HepG2 (cell line): ENCODE measurements at regions not wholly inside any gene's neighbourhood (a gene's known extent, or its start where the extent isn't known, plus 50 kb on each side); places are given as distances from the start of the nearest gene placed in this dataset.

ENCODE experiments used
- ATAC-seq: fragments of 200-7000 bp; cut with Tn5 transposase; 3 replicates; pipeline ENCODE4 v1.9.1; 2020; ENCODE audit warnings: mild to moderate bottlenecking, moderate library complexity
- BruUV-seq: library from RNA; stranded (reverse); fragments of 400-500 nt; replicated peaks from 2 replicates; lab custom pipeline; 2021; lab: Mats Ljungman, UMichigan
- CTCF ChIA-PET: fragments of 300-600 bp; formaldehyde crosslinking; extraction: SDS; loops from one replicate; lab custom pipeline; 2021; ENCODE audit warnings: low total read pairs, inconsistent platforms, low intra/inter-chr PET ratio; lab: Yijun Ruan, JAX
- POLR2A ChIA-PET: fragments of 350-600 bp; sonication (Branson Sonifier 250); formaldehyde crosslinking; loops from one replicate; lab custom pipeline; 2020; ENCODE audit warnings: antibody characterized with exemption, inconsistent platforms; lab: Yijun Ruan, JAX
- DNase-seq: peaks from one replicate; pipeline ENCODE4 v3.0.0-alpha.2; 2015; ENCODE audit warnings: low spot score
- FAIRE-seq: peaks from 3 replicates; lab custom pipeline; 2011; peaks lifted over from hg19 to GRCh38; lab: Jason Lieb, UNC
- H2AFZ ChIP-seq: one replicate; pipeline ENCODE4 v1.6.1; 2011; ENCODE audit warnings: low read length, inconsistent platforms
- H3K27ac ChIP-seq: fragments of 300-600 bp; 3 replicates; pipeline ENCODE4 v1.8.0; 2011; ENCODE audit warnings: mixed run types, mild to moderate bottlenecking, mixed read lengths, low read length, inconsistent platforms; ENCODE audit not compliant: insufficient read depth; ENCODE audit errors: extremely low read length
- H3K27me3 ChIP-seq, 2 experiments: fragments of 200-600 bp in 1 of 2; 2 replicates in 1 of 2; 3 replicates in 1 of 2; pipeline versions ENCODE4 v1.6.0 to v1.8.0; 2011; ENCODE audit warnings: low read length in 2 of 2, mild to moderate bottlenecking in 2 of 2, moderate library complexity in 2 of 2, inconsistent platforms in 1 of 2; ENCODE audit not compliant: insufficient read depth in 2 of 2, control insufficient read depth in 1 of 2
- H3K36me3 ChIP-seq, 2 experiments: fragments of 200-600 bp in 1 of 2; replicated peaks in 1 of 2; 2 replicates in 1 of 2; 3 replicates in 1 of 2; pipeline versions ENCODE4 v1.5.1 to v1.8.0; 2011; ENCODE audit warnings: low read length in 2 of 2, inconsistent platforms in 1 of 2; ENCODE audit not compliant: insufficient read depth in 2 of 2, control insufficient read depth in 1 of 2
- H3K4me1 ChIP-seq: 2 replicates; pipeline ENCODE4 v1.5.1; 2012; ENCODE audit warnings: low read length, inconsistent platforms; ENCODE audit not compliant: insufficient read depth
- H3K4me2 ChIP-seq: 2 replicates; pipeline ENCODE4 v1.6.0; 2011; ENCODE audit warnings: low read depth, low read length, inconsistent platforms
- H3K4me3 ChIP-seq, 3 experiments: fragments of 200-600 bp in 1 of 3; sonication (generic), shearing (Covaris generic) in 1 of 3; replicated peaks in 1 of 3; 2 replicates each; pipeline ENCODE4 v1.5.1; 2011 to 2016; ENCODE audit warnings: low read length in 3 of 3, inconsistent platforms in 2 of 3, low read depth in 2 of 3, mild to moderate bottlenecking in 2 of 3, control low read depth in 1 of 3, mixed read lengths in 1 of 3; ENCODE audit not compliant: insufficient read depth in 1 of 3
- H3K79me2 ChIP-seq: one replicate; pipeline ENCODE4 v1.6.1; 2011; ENCODE audit warnings: low read length, inconsistent platforms; ENCODE audit not compliant: insufficient read depth
- H3K9ac ChIP-seq: 2 replicates; pipeline ENCODE4 v1.6.0; 2011; ENCODE audit warnings: mild to moderate bottlenecking, low read depth, low read length, inconsistent platforms; ENCODE audit not compliant: insufficient read depth
- H3K9me3 ChIP-seq: 2 replicates; pipeline ENCODE4 v1.5.1; 2012; ENCODE audit warnings: mild to moderate bottlenecking, low read length
- H4K20me1 ChIP-seq: 2 replicates; pipeline ENCODE4 v1.6.0; 2011; ENCODE audit warnings: inconsistent platforms, mild to moderate bottlenecking, low read length, moderate library complexity; ENCODE audit not compliant: insufficient read depth
- BCL6 ChIP-seq: IDR thresholded peaks from 2 replicates; pipeline ENCODE4 v1.6.1; 2016; ENCODE audit warnings: missing genetic modification reagents, missing compliant biosample characterization
- HNRNPH1 ChIP-seq: fragments of 200-400 bp; formaldehyde crosslinking; optimal IDR thresholded peaks from 2 replicates; pipeline ENCODE3; 2017; ENCODE audit warnings: mild to moderate bottlenecking, low read depth, low read length
- STAT5B ChIP-seq: sonication (generic); formaldehyde crosslinking; IDR thresholded peaks from 2 replicates; pipeline ENCODE4 v1.4.0; 2020; ENCODE audit warnings: missing genetic modification reagents
- TFAP4 ChIP-seq: sonication (generic); IDR thresholded peaks from 2 replicates; pipeline ENCODE4 v1.6.1; 2016; ENCODE audit warnings: low read depth, borderline replicate concordance
- ZNF383 ChIP-seq: sonication (generic); formaldehyde crosslinking; IDR thresholded peaks from 2 replicates; pipeline ENCODE4 v1.4.0; 2020; ENCODE audit warnings: missing genetic modification reagents, mild to moderate bottlenecking, borderline replicate concordance
- ZNF501 ChIP-seq: sonication (generic); formaldehyde crosslinking; IDR thresholded peaks from 2 replicates; pipeline ENCODE4 v1.5.1; 2020; ENCODE audit warnings: mild to moderate bottlenecking, moderate library complexity, missing genetic modification reagents
- ZNF672 ChIP-seq: sonication (generic); formaldehyde crosslinking; IDR thresholded peaks from 2 replicates; pipeline ENCODE4 v1.8.1; 2022; ENCODE audit warnings: missing genetic modification reagents
- in situ Hi-C: cut with HindIII; loops from 2 replicates; pipeline ENCODE4 v1.10.0; 2017; ENCODE audit warnings: low pct_unique_long_range_greater_than_20kb; ENCODE audit not compliant: extremely low pct_ligation_motif_present
- intact Hi-C: fragments of 100-400 bp; cut with micrococcal nuclease; formaldehyde crosslinking; loops from one replicate; pipeline ENCODE4 v1.10.0; 2022; ENCODE audit not compliant: unreplicated experiment
- TF ChIP-seq, protein P1 (sequence below): sonication (generic); formaldehyde crosslinking; IDR thresholded peaks from 2 replicates; pipeline ENCODE4 v1.8.0; 2022; ENCODE audit warnings: mild to moderate bottlenecking, missing genetic modification reagents; ENCODE audit not compliant: insufficient replicate concordance
- TF ChIP-seq, protein P2 (sequence below): sonication (generic); formaldehyde crosslinking; IDR thresholded peaks from 2 replicates; pipeline ENCODE4 v1.4.0; 2020; ENCODE audit warnings: missing genetic modification reagents, borderline replicate concordance

GRCh38 chr2:123839326-123839725 is 185.8 kb upstream of the CNTNAP5 start:
- ChIA-PET POLR2A (no interaction called here), CTCF (no interaction called here)
- no peak overlapping the region for H3K4me3 ChIP-seq
- no TSS peak for BruUV-seq
- DNase-seq (no peak), FAIRE-seq (no peak), ATAC-seq (no peak)
- no peak overlapping the region for H3K4me2 ChIP-seq
- H2AFZ ChIP-seq: no peak overlapping the region
- in situ Hi-C loops (no loop called here), intact Hi-C loops (no loop called here)
- H3K27me3 ChIP-seq: no peaks in the 10 kb centered on the region
- H3K79me2 ChIP-seq: no peaks in the 10 kb centered on the region
- peaks cover 96% of the 10 kb centered on the region for H3K9me3 ChIP-seq
- H4K20me1 ChIP-seq: no peaks in the 10 kb centered on the region
- H3K27ac ChIP-seq: no peak overlapping the region
- H3K9ac ChIP-seq: no peak overlapping the region
- no peaks in the 10 kb centered on the region for H3K36me3 ChIP-seq
- TF ChIP-seq ZNF383 (CRISPR knock-in tag) (no peak), ZNF501 (no peak), BCL6 (CRISPR knock-in tag) (no peak), ZNF672 (CRISPR knock-in tag) (no peak), HNRNPH1 (no peak), TFAP4 (no peak), STAT5B (CRISPR knock-in tag) (no peak)
- TF ChIP-seq, protein P1, sequence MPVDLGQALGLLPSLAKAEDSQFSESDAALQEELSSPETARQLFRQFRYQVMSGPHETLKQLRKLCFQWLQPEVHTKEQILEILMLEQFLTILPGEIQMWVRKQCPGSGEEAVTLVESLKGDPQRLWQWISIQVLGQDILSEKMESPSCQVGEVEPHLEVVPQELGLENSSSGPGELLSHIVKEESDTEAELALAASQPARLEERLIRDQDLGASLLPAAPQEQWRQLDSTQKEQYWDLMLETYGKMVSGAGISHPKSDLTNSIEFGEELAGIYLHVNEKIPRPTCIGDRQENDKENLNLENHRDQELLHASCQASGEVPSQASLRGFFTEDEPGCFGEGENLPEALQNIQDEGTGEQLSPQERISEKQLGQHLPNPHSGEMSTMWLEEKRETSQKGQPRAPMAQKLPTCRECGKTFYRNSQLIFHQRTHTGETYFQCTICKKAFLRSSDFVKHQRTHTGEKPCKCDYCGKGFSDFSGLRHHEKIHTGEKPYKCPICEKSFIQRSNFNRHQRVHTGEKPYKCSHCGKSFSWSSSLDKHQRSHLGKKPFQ: no peak
- TF ChIP-seq, protein P2, sequence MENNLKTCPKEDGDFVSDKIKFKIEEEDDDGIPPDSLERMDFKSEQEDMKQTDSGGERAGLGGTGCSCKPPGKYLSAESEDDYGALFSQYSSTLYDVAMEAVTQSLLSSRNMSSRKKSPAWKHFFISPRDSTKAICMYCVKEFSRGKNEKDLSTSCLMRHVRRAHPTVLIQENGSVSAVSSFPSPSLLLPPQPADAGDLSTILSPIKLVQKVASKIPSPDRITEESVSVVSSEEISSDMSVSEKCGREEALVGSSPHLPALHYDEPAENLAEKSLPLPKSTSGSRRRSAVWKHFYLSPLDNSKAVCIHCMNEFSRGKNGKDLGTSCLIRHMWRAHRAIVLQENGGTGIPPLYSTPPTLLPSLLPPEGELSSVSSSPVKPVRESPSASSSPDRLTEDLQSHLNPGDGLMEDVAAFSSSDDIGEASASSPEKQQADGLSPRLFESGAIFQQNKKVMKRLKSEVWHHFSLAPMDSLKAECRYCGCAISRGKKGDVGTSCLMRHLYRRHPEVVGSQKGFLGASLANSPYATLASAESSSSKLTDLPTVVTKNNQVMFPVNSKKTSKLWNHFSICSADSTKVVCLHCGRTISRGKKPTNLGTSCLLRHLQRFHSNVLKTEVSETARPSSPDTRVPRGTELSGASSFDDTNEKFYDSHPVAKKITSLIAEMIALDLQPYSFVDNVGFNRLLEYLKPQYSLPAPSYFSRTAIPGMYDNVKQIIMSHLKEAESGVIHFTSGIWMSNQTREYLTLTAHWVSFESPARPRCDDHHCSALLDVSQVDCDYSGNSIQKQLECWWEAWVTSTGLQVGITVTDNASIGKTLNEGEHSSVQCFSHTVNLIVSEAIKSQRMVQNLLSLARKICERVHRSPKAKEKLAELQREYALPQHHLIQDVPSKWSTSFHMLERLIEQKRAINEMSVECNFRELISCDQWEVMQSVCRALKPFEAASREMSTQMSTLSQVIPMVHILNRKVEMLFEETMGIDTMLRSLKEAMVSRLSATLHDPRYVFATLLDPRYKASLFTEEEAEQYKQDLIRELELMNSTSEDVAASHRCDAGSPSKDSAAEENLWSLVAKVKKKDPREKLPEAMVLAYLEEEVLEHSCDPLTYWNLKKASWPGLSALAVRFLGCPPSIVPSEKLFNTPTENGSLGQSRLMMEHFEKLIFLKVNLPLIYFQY (CRISPR knock-in tag): no peak
- H3K4me1 ChIP-seq: no peaks in the 10 kb centered on the region
